ENCODE measurements at regions not wholly inside any gene's neighbourhood (a gene's known extent, or its start where the extent isn't known, plus 50 kb on each side); places are given as distances from the start of the nearest gene placed in this dataset.

- TF ChIP-seq, protein P1, sequence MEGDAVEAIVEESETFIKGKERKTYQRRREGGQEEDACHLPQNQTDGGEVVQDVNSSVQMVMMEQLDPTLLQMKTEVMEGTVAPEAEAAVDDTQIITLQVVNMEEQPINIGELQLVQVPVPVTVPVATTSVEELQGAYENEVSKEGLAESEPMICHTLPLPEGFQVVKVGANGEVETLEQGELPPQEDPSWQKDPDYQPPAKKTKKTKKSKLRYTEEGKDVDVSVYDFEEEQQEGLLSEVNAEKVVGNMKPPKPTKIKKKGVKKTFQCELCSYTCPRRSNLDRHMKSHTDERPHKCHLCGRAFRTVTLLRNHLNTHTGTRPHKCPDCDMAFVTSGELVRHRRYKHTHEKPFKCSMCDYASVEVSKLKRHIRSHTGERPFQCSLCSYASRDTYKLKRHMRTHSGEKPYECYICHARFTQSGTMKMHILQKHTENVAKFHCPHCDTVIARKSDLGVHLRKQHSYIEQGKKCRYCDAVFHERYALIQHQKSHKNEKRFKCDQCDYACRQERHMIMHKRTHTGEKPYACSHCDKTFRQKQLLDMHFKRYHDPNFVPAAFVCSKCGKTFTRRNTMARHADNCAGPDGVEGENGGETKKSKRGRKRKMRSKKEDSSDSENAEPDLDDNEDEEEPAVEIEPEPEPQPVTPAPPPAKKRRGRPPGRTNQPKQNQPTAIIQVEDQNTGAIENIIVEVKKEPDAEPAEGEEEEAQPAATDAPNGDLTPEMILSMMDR (IDR thresholded peaks at IDR 0.05; ENCODE audit: insufficient read depth, low read length, poor library complexity, severe bottlenecking), result no peak
- TF ChIP-seq EZH2phosphoT487 (conservative IDR thresholded peaks at IDR 0.05; ENCODE audit: low read length), result no peak
Observed at GRCh38 chr4:20440170-20440569, 188.5 kb downstream of the SLIT2 start.
